Chondrocyte (in vitro differentiated cells): ENCODE measurements at regions not wholly inside any gene's neighbourhood (a gene's known extent, or its start where the extent isn't known, plus 50 kb on each side); places are given as distances from the start of the nearest gene placed in this dataset.

ENCODE experiments used
- DNase-seq: peaks from one replicate; pipeline ENCODE4 v3.0.0; 2021; ENCODE audit warnings: mixed read lengths, low spot score
- H3K27ac Mint-ChIP-seq: one replicate; pipeline ENCODE4 v1.8.0; 2021; ENCODE audit warnings: mild to moderate bottlenecking, moderate library complexity, mixed read lengths; ENCODE audit not compliant: unreplicated experiment
- H3K27me3 Mint-ChIP-seq: 2 replicates; pipeline ENCODE4 v1.8.0; 2021; ENCODE audit warnings: low read depth, mixed read lengths
- H3K36me3 Mint-ChIP-seq: 2 replicates; pipeline ENCODE4 v1.8.0; 2021; ENCODE audit warnings: low read depth, mixed read lengths
- H3K4me1 Mint-ChIP-seq: 2 replicates; pipeline ENCODE4 v1.8.0; 2021; ENCODE audit warnings: low read depth, mild to moderate bottlenecking, mixed read lengths
- H3K4me3 Mint-ChIP-seq: one replicate; pipeline ENCODE4 v1.8.0; 2021; ENCODE audit warnings: mild to moderate bottlenecking, moderate library complexity, mixed read lengths; ENCODE audit not compliant: unreplicated experiment
- H3K9me3 Mint-ChIP-seq: 2 replicates; pipeline ENCODE4 v1.8.0; 2021; ENCODE audit warnings: low read depth, mixed read lengths
- CTCF ChIP-seq: fragments of 200-600 bp; sonication (generic); IDR thresholded peaks from 2 replicates; pipeline ENCODE4 v1.5.0; 2021; ENCODE audit warnings: antibody characterized with exemption, mild to moderate bottlenecking, moderate library complexity

- Mint-ChIP-seq H3K27me3 (no peaks in the 10 kb centered on the region), H3K27ac (no peak overlapping the region), H3K9me3 (peaks cover 29% of the 10 kb centered on the region), H3K4me3 (no peak overlapping the region), H3K4me1 (no peaks in the 10 kb centered on the region), H3K36me3 (no peaks in the 10 kb centered on the region)
- no peak for TF ChIP-seq CTCF
- DNase-seq = no peak
Observed at GRCh38 chr7:97460433-97460832, 271.5 kb upstream of the TAC1 start.

GRCh38 chr7:97461596-97461995, 270.3 kb upstream of the TAC1 start:
- H3K4me1 Mint-ChIP-seq = no peaks in the 10 kb centered on the region
- TF ChIP-seq CTCF = no peak
- no peak for DNase-seq
- peaks cover 2% of the 10 kb centered on the region for H3K27me3 Mint-ChIP-seq
- H3K27ac Mint-ChIP-seq = no peak overlapping the region
- H3K9me3 Mint-ChIP-seq = peaks cover 29% of the 10 kb centered on the region
- H3K36me3 Mint-ChIP-seq = no peaks in the 10 kb centered on the region
- H3K4me3 Mint-ChIP-seq = no peak overlapping the region

- H3K27me3 Mint-ChIP-seq = peaks cover 5% of the 10 kb centered on the region
- no peaks in the 10 kb centered on the region for H3K4me1 Mint-ChIP-seq
- peaks cover 19% of the 10 kb centered on the region for H3K9me3 Mint-ChIP-seq
Observed at GRCh38 chr7:97466071-97466470, 265.8 kb upstream of the TAC1 start.

GRCh38 chr7:97466999-97467740, 264.7 kb upstream of the TAC1 start:
- H3K4me1 Mint-ChIP-seq = no peaks in the 10 kb centered on the region
- no peak overlapping the region for H3K4me3 Mint-ChIP-seq
- no peak for TF ChIP-seq CTCF
- H3K36me3 Mint-ChIP-seq = no peaks in the 10 kb centered on the region
- H3K27ac Mint-ChIP-seq = no peak overlapping the region
- peaks cover 5% of the 10 kb centered on the region for H3K27me3 Mint-ChIP-seq
- no peak for DNase-seq
- H3K9me3 Mint-ChIP-seq = peaks cover 10% of the 10 kb centered on the region

More at GRCh38 chr7:97466071-97466470, 265.8 kb upstream of the TAC1 start:
- H3K27ac Mint-ChIP-seq = no peak overlapping the region
- H3K36me3 Mint-ChIP-seq = no peaks in the 10 kb centered on the region
- no peak for TF ChIP-seq CTCF
- no peak for DNase-seq
- no peak overlapping the region for H3K4me3 Mint-ChIP-seq

- Mint-ChIP-seq H3K4me3 (no peak overlapping the region), H3K9me3 (peaks cover 3% of the 10 kb centered on the region), H3K27ac (no peak overlapping the region), H3K36me3 (no peaks in the 10 kb centered on the region), H3K27me3 (peaks cover 5% of the 10 kb centered on the region), H3K4me1 (no peaks in the 10 kb centered on the region)
- no peak for TF ChIP-seq CTCF
- no peak for DNase-seq
Observed at GRCh38 chr7:97468493-97468892, 263.4 kb upstream of the TAC1 start.
